Prostate gland (tissue), 2 donors: ENCODE measurements at regions not wholly inside any gene's neighbourhood (a gene's known extent, or its start where the extent isn't known, plus 50 kb on each side); places are given as distances from the start of the nearest gene placed in this dataset.

Source experiments
- DNase-seq: peaks from one replicate; pipeline ENCODE4 v3.0.0-alpha.2; 2019; ENCODE audit warnings: low spot score
- H3K27ac ChIP-seq, 2 donors: fragments of 200-600 bp; sonication (generic); 2 replicates each; pipeline ENCODE4 v1.5.1; 2017 to 2019
- H3K27me3 ChIP-seq: fragments of 200-600 bp; sonication (generic); replicated peaks from 2 replicates; pipeline ENCODE4 v1.5.1; 2019; ENCODE audit not compliant: insufficient read depth
- H3K36me3 ChIP-seq, 2 donors: fragments of 200-600 bp; sonication (generic); 1 replicate in 1 of 2; 2 replicates in 1 of 2; pipeline versions ENCODE4 v1.5.1 to v1.8.1; 2017 to 2019
- H3K4me1 ChIP-seq: fragments of 200-600 bp; sonication (generic); replicated peaks from 2 replicates; pipeline ENCODE4 v1.5.1; 2019
- H3K4me3 ChIP-seq, 2 donors: fragments of 200-600 bp; sonication (generic); 2 replicates each; pipeline ENCODE4 v1.5.1; 2017 to 2019
- H3K9me3 ChIP-seq: fragments of 200-600 bp; sonication (generic); 2 replicates; pipeline ENCODE4 v1.5.1; 2017
- POLR2A ChIP-seq: fragments of 450-650 bp; IDR thresholded peaks from one replicate; pipeline ENCODE4 v1.6.1; 2016; ENCODE audit warnings: antibody characterized with exemption, mild to moderate bottlenecking
- POLR2AphosphoS5 ChIP-seq: sonication (generic); formaldehyde crosslinking; IDR thresholded peaks from one replicate; pipeline ENCODE4 v1.6.1; 2017; ENCODE audit warnings: antibody characterized with exemption
- WGBS: methylation state at CpG from one replicate; pipeline ENCODE4 v1.1.5; 2018; 5-methylcytosine and 5-hydroxymethylcytosine counted together
- intact Hi-C: fragments of 100-400 bp; cut with DNase I; formaldehyde crosslinking; loops from one replicate; pipeline ENCODE4 v1.14.2; 2022
- TF ChIP-seq, protein P1 (sequence below), 4 experiments: fragments of 200-600 bp in 2 of 4; fragments of 450-650 bp in 2 of 4; sonication (generic) in 2 of 4; IDR thresholded peaks; 1 replicate in 3 of 4; 2 replicates in 1 of 4; pipeline ENCODE4 v1.5.1; 2016 to 2019; ENCODE audit warnings: antibody characterized with exemption in 4 of 4, mild to moderate bottlenecking in 2 of 4, moderate library complexity in 2 of 4

GRCh38 chr3:78026318-78026828 lies 986.5 kb downstream of the ROBO2 start:
- intact Hi-C loops: no loop called here
- DNase-seq: no peak
- 74% methylated on average over 1 of the region's 1 CpG for WGBS
- no peaks in the 10 kb centered on the region for H3K36me3 ChIP-seq
- no peaks in the 10 kb centered on the region for H3K27me3 ChIP-seq
- H3K9me3 ChIP-seq: no peaks in the 10 kb centered on the region
- no peaks in the 10 kb centered on the region for H3K4me1 ChIP-seq
- no peak overlapping the region for H3K4me3 ChIP-seq
- no peak overlapping the region for H3K27ac ChIP-seq
- TF ChIP-seq POLR2AphosphoS5: no peak
- TF ChIP-seq, protein P1, sequence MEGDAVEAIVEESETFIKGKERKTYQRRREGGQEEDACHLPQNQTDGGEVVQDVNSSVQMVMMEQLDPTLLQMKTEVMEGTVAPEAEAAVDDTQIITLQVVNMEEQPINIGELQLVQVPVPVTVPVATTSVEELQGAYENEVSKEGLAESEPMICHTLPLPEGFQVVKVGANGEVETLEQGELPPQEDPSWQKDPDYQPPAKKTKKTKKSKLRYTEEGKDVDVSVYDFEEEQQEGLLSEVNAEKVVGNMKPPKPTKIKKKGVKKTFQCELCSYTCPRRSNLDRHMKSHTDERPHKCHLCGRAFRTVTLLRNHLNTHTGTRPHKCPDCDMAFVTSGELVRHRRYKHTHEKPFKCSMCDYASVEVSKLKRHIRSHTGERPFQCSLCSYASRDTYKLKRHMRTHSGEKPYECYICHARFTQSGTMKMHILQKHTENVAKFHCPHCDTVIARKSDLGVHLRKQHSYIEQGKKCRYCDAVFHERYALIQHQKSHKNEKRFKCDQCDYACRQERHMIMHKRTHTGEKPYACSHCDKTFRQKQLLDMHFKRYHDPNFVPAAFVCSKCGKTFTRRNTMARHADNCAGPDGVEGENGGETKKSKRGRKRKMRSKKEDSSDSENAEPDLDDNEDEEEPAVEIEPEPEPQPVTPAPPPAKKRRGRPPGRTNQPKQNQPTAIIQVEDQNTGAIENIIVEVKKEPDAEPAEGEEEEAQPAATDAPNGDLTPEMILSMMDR (IDR thresholded peaks at IDR 0.05): no peak
- no peak for TF ChIP-seq POLR2A

- Histone ChIP-seq H3K4me3 (no peak overlapping the region), H3K27ac (no peak overlapping the region), H3K4me1 (no peaks in the 10 kb centered on the region), H3K36me3 (no peaks in the 10 kb centered on the region), H3K27me3 (no peaks in the 10 kb centered on the region), H3K9me3 (no peaks in the 10 kb centered on the region)
- TF ChIP-seq POLR2AphosphoS5: no peak
- TF ChIP-seq, protein P1 (IDR thresholded peaks at IDR 0.05): no peak
- TF ChIP-seq POLR2A: no peak
- WGBS: 97% methylated on average over 39 of the region's 39 CpGs
- intact Hi-C loops: no loop called here
- no peak for DNase-seq
Measured at GRCh38 chr3:78029775-78030174, 989.9 kb downstream of the ROBO2 start.

DNA sequence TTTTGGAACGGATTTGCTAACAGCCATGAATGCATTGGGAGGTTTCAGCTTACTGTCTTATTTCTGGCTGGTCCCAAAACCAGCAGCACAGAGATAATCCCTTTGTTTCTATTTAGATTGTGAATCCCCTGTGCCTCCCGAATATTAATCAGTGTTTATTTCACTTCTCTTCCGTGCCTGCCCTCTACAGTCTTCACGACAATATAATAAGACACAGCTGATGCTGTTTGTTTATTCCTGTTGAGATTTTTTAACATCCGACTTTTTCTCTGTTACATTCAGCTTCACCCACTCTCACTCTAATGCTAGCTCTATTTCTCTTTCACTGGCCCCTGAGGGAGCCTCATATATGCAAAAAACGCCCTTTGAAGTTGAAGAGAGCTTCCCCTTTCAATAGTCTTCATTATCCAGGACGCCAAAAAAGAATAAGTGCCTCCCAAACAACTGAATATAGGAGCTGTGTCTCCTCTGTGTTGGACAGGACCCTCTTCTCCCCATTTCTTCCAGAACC lies 995.3 kb downstream of the ROBO2 start:
- intact Hi-C loops: no loop called here
- H3K4me1 ChIP-seq: no peaks in the 10 kb centered on the region
- no peak overlapping the region for H3K27ac ChIP-seq
- WGBS: 29% methylated on average over 7 of the region's 7 CpGs
- no peak overlapping the region for H3K4me3 ChIP-seq
- no peaks in the 10 kb centered on the region for H3K27me3 ChIP-seq
- TF ChIP-seq POLR2AphosphoS5: no peak
- TF ChIP-seq, protein P1 (IDR thresholded peaks at IDR 0.05): no peak
- no peak for TF ChIP-seq POLR2A
- H3K9me3 ChIP-seq: no peaks in the 10 kb centered on the region
- no peak for DNase-seq
- no peaks in the 10 kb centered on the region for H3K36me3 ChIP-seq

DNA sequence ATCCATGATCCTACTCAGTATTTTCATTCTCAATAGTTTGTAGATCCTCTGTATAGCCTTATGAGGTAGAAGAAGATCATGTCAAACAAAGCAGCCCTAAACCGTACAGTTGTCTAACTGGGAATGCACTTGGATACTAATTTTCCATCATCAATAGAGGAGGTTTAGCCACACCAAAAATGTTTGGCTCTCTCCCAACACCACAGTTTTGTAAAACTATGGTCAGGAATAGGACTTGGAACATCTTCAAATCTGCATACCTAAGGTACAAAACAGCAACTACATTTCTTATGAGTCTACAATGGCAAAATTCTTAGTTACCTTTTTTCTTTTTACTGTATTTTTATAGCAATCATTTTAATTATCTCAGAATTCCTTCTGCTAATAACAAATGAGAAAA lies 1001.6 kb downstream of the ROBO2 start:
- Histone ChIP-seq H3K27me3 (no peaks in the 10 kb centered on the region), H3K36me3 (no peaks in the 10 kb centered on the region), H3K4me3 (no peak overlapping the region), H3K4me1 (no peaks in the 10 kb centered on the region), H3K9me3 (no peaks in the 10 kb centered on the region), H3K27ac (no peak overlapping the region)
- WGBS: 52% methylated on average over 1 of the region's 1 CpG
- TF ChIP-seq POLR2A (no peak), POLR2AphosphoS5 (no peak)
- TF ChIP-seq, protein P1 (IDR thresholded peaks at IDR 0.05): no peak
- no peak for DNase-seq
- intact Hi-C loops: no loop called here

DNA sequence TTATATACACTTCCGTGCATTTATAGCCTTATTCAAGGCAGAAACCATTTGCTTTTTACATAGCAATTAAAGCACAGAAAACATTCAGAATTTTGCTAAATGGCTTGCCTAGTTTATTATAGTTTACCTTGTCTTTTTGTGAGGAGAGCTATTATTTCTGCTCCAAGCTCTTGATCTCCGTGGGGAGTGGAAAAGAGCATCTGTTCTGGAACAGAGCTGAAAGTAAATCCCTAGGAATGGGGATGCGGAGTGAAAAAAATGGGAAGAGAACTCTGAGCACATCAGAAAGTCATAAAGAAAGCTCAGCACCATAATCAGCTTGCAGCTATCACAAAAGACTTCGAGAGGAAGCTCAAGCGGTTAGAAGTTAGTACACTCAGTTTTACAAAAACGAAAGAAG lies 1006.7 kb downstream of the ROBO2 start:
- H3K36me3 ChIP-seq: no peaks in the 10 kb centered on the region
- no peak for DNase-seq
- 69% methylated on average over 6 of the region's 6 CpGs for WGBS
- TF ChIP-seq, protein P1 (IDR thresholded peaks at IDR 0.05): no peak
- no peak for TF ChIP-seq POLR2A
- TF ChIP-seq POLR2AphosphoS5: no peak
- H3K4me1 ChIP-seq: no peaks in the 10 kb centered on the region
- no peaks in the 10 kb centered on the region for H3K9me3 ChIP-seq
- H3K27ac ChIP-seq: no peak overlapping the region
- no peak overlapping the region for H3K4me3 ChIP-seq
- no peaks in the 10 kb centered on the region for H3K27me3 ChIP-seq
- intact Hi-C loops: no loop called here
